Stimulated activated naive B cell treated with anti-CD40 and anti-IgM and Interleukin-4, amounts not matched to agents 10 μg/mL and 1 μg/mL and 100 μg/mL, for 72 hours (primary cell): ENCODE measurements at regions not wholly inside any gene's neighbourhood (a gene's known extent, or its start where the extent isn't known, plus 50 kb on each side); places are given as distances from the start of the nearest gene placed in this dataset.
"Not testable (repeated sequence)": the region's sequence is repeated elsewhere in the genome, so short reads cannot be mapped to it uniquely, and the experiment has no call there.

ENCODE experiments used
- ATAC-seq, 2 donors: fragments of 150-1000 bp; cut with Tn5 transposase; replicated peaks; 2 replicates each; pipeline ENCODE4 v1.10.0; 2021; ENCODE audit warnings: moderate library complexity in 1 of 2
- DNase-seq: peaks from one replicate; pipeline ENCODE4 v3.0.0; 2021
- H3K27ac Mint-ChIP-seq: one replicate; pipeline ENCODE4 v1.8.0; 2022; ENCODE audit warnings: mild to moderate bottlenecking, mixed read lengths
- H3K27me3 Mint-ChIP-seq, 2 donors: one replicate each; pipeline ENCODE4 v1.8.0; 2022; ENCODE audit warnings: mixed read lengths in 2 of 2
- H3K36me3 Mint-ChIP-seq, 2 donors: one replicate each; pipeline ENCODE4 v1.8.0; 2022; ENCODE audit warnings: mixed read lengths in 2 of 2, mild to moderate bottlenecking in 1 of 2
- H3K4me1 Mint-ChIP-seq, 2 donors: one replicate each; pipeline ENCODE4 v1.8.0; 2022; ENCODE audit warnings: mixed read lengths in 2 of 2, mild to moderate bottlenecking in 1 of 2
- H3K4me3 Mint-ChIP-seq, 2 donors: one replicate each; pipeline ENCODE4 v1.8.0; 2022; ENCODE audit warnings: mild to moderate bottlenecking in 2 of 2, mixed read lengths in 2 of 2, moderate library complexity in 1 of 2
- H3K9me3 Mint-ChIP-seq, 2 donors: one replicate each; pipeline ENCODE4 v1.8.0; 2022; ENCODE audit warnings: mixed read lengths in 2 of 2, mild to moderate bottlenecking in 1 of 2

DNA sequence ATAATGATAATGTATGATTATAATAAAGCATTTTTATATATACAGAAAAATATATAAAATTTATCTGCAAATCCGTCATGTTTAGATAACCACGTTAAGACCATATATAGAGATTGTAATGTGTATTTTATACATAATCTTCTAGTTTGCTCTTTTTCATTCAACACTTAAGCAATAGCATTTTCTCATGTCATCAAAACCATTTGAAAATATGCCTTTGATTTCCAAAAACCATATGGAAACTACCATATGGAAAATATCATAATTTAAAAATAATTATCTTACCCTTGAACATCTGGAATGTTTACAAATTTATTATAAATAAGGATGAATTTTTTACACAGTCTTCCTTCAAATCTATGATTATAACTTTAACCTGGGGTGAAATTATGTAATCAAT, 250.4 kb upstream of the NPSR1 start:
- H3K4me3 Mint-ChIP-seq = no peak overlapping the region
- ATAC-seq (no peak), DNase-seq (no peak)
- H3K27ac Mint-ChIP-seq = no peak overlapping the region
- no peaks in the 10 kb centered on the region for H3K36me3 Mint-ChIP-seq
- H3K27me3 Mint-ChIP-seq = no peaks in the 10 kb centered on the region
- H3K9me3 Mint-ChIP-seq = peaks cover 0 to 4% of the 10 kb centered on the region in 2 donors
- no peaks in the 10 kb centered on the region for H3K4me1 Mint-ChIP-seq

DNA sequence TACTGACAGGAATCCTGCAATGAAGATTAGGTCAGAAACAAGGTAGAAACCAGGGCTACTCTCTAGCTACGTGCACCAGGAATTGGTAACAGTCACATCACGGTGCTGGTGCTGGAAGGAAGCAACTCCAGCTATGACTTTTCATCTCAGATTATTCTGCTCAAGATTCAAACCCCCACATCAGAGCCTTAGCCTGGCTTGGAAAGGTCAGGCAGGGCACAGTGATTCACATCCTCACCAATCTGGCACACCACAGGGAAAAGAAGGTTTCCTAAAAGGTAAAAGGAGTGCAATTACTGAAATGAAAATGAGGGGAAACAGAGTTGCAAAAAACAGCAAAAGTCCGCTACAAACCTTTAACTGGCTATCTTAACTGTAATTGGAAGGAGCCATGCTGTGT, 240.2 kb upstream of the NPSR1 start:
- H3K27me3 Mint-ChIP-seq = no peaks in the 10 kb centered on the region
- H3K36me3 Mint-ChIP-seq = no peaks in the 10 kb centered on the region
- ATAC-seq (no peak), DNase-seq (no peak)
- H3K27ac Mint-ChIP-seq = no peak overlapping the region
- peaks cover 0 to 5% of the 10 kb centered on the region in 2 donors for H3K9me3 Mint-ChIP-seq
- H3K4me1 Mint-ChIP-seq = no peaks in the 10 kb centered on the region
- H3K4me3 Mint-ChIP-seq = no peak overlapping the region

DNA sequence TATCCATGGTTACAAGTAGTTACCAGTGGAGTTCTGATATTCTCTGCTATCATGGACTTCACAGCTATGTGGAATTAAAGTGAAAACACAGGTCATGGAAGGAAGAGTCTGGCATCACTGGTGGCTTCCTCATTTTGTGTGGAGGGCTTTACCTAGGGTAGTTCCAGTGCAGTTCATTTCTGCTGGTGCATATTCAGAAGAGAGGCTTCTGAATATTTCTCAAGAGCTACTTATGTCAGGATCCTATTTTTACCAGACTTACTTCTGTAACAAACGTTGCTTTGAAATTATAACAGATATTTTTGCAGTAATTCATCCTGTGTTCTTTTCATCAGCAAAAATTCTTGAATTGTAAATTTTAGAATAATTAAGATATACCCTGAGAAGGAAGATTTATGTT, 236.5 kb upstream of the NPSR1 start:
- DNase-seq = no peak
- H3K27ac Mint-ChIP-seq = no peak overlapping the region
- no peak overlapping the region for H3K4me3 Mint-ChIP-seq
- H3K27me3 Mint-ChIP-seq = no peaks in the 10 kb centered on the region
- H3K36me3 Mint-ChIP-seq = no peaks in the 10 kb centered on the region
- no peak for ATAC-seq
- H3K4me1 Mint-ChIP-seq = no peaks in the 10 kb centered on the region
- H3K9me3 Mint-ChIP-seq = peaks cover 0 to 6% of the 10 kb centered on the region in 2 donors

DNA sequence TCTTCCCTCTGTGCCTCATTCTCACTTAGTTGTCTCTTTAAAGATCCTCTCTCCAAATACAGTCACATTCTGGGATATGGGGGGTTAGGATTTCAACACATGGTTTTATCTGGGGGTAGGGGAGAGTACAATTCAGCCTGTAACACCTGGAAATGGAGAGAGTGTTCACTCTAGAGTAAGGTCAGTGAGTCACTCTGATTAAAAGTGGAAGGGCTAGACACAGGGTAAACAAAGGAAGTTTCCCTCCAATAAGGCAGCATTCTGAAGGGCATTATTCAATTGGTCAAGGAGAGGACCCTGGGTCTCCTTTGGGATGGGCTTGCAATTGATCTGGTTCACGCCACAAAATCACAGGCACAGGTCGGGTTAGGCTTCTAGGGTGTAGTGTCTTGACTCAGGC, 232.8 kb upstream of the NPSR1 start:
- Mint-ChIP-seq H3K9me3 (peaks cover 0 to 3% of the 10 kb centered on the region in 2 donors), H3K27me3 (no peaks in the 10 kb centered on the region), H3K36me3 (no peaks in the 10 kb centered on the region), H3K4me1 (no peaks in the 10 kb centered on the region), H3K27ac (no peak overlapping the region), H3K4me3 (no peak overlapping the region)
- no peak for ATAC-seq
- DNase-seq = no peak

DNA sequence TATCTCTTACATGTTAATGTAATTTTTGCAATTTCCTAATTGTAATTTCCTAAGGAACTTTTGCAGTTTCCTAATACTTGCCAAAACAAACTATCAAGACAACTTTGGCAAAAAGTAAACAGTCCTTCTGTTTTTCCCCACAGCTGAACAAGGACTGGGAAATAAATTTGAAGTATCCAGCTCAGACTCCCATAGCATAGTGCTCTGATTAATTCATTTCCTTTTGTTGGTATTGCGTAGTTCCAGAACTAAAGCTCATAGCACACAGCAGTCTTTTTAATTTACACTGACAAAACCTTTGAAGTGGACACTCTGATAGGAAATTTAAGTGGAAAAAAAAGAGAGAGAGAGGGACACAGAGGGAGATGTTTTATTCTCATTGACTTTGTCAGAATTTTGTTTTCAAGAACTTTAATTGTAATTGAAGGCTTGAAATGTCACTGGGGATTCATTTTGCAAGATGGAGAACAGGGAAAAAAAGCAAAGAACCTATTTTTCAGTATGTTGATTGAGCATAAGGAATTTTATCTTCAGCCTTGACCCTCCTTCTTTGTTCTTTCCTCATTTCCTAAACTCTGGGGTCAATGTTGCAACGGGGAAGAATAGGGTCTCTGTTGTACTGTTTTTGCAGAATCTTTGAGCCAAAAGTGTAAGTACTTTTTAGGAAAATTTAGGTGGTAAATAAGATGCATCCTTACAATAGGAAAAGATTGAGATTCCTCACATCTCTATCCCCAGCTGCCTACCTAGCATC, 232.2 kb upstream of the NPSR1 start:
- H3K27me3 Mint-ChIP-seq = no peaks in the 10 kb centered on the region
- H3K27ac Mint-ChIP-seq = no peak overlapping the region
- no peak overlapping the region for H3K4me3 Mint-ChIP-seq
- ATAC-seq = no peak
- H3K36me3 Mint-ChIP-seq = peaks cover 0 to 1% of the 10 kb centered on the region in 2 donors
- H3K9me3 Mint-ChIP-seq = peaks cover 5 to 6% of the 10 kb centered on the region in 2 donors
- H3K4me1 Mint-ChIP-seq = no peaks in the 10 kb centered on the region
- no peak for DNase-seq

DNA sequence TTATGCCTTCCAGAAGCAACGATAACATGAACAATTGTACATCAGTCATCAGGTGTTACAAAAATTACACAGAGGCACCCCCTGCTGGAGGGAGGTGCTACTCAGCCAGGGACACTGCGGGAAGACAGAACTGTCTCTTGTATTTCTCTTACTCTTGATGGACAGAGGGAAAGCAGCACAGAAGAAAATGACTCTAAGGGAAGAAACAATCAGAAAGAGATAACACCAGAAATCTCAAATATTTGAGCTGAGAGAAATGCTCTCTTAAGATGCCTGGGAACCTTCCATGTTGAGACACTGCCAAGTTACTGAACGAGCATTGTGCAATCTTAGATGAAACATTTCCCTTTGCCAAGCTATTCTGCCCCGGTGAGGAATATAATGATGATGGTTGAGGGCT, 227.6 kb upstream of the NPSR1 start:
- Mint-ChIP-seq H3K27ac (no peak overlapping the region), H3K27me3 (no peaks in the 10 kb centered on the region), H3K9me3 (peaks cover 9 to 10% of the 10 kb centered on the region in 2 donors), H3K4me1 (no peaks in the 10 kb centered on the region), H3K36me3 (peaks cover 0 to 1% of the 10 kb centered on the region in 2 donors), H3K4me3 (no peak overlapping the region)
- no peak for ATAC-seq
- DNase-seq = no peak

DNA sequence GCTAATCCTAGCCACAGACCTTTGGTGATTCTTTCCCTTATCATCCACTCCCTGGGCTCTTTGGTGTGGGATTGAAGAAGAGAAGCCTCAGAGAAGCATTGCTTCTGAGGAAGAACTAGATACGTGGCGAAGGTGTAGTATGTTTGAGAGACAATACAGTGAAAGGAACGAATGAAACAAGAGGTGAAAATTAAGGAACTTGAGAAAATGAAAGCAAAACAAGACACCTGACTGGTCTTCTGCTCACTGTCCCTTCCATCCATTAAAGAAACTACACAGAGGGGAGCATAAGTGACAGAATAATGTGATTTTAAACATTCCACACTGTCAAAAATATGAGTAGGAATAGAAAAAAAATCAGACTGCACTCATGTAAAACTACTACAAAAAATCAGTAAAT, 219.6 kb upstream of the NPSR1 start:
- no peak for DNase-seq

DNA sequence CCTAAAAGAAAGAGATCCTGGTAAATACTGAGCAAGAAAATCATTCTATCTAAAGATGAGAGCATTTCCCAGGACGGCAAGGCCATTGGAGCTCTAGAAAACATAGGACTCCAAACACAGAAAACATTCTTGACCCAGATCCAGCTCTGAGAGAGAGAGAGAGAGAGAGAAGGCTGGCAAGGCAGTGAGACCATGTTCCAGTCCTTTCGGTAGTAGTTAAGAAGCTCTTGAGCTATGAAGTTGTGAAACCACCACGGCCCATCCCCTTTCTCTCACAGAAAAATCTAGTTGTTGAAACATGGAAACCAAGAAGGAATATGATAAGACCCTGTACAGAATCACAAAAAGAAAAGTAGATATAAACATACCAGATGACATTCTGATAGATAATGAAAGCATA, 212.4 kb upstream of the NPSR1 start:
- no peak for DNase-seq
- no peak overlapping the region for H3K4me3 Mint-ChIP-seq
- ATAC-seq = no peak
- H3K27me3 Mint-ChIP-seq = no peaks in the 10 kb centered on the region
- peaks cover 3 to 5% of the 10 kb centered on the region in 2 donors for H3K9me3 Mint-ChIP-seq
- H3K36me3 Mint-ChIP-seq = no peaks in the 10 kb centered on the region
- no peak overlapping the region for H3K27ac Mint-ChIP-seq
- no peaks in the 10 kb centered on the region for H3K4me1 Mint-ChIP-seq

More for the DNA sequence above, 219.6 kb upstream of the NPSR1 start:
- Mint-ChIP-seq H3K27ac (no peak overlapping the region), H3K36me3 (no peaks in the 10 kb centered on the region), H3K4me3 (no peak overlapping the region), H3K9me3 (peaks cover 4 to 6% of the 10 kb centered on the region in 2 donors), H3K4me1 (no peaks in the 10 kb centered on the region), H3K27me3 (no peaks in the 10 kb centered on the region)
- no peak for ATAC-seq

DNA sequence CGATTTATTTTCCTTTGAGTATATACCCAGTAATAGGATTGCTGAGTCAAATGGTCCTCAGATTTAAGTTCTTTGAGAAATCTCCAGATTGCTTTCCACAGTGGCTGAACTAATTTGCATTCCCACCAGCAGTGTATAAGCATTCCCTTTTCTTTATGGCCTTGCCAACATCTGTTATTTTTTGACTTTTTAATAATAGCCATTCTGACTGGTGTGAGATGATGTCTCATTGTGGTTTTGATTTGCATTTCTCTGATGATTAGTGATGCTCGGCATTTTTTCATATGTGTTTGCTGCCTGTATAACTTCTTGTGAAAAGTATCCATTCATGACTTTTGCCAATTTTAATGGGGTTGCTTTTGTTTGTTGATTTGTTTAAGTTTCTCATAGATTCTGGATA, 209.5 kb upstream of the NPSR1 start:
- not testable (repeated sequence) for H3K4me3 Mint-ChIP-seq, H3K4me1 Mint-ChIP-seq, H3K36me3 Mint-ChIP-seq, H3K9me3 Mint-ChIP-seq, H3K27me3 Mint-ChIP-seq, DNase-seq, H3K27ac Mint-ChIP-seq, ATAC-seq

DNA sequence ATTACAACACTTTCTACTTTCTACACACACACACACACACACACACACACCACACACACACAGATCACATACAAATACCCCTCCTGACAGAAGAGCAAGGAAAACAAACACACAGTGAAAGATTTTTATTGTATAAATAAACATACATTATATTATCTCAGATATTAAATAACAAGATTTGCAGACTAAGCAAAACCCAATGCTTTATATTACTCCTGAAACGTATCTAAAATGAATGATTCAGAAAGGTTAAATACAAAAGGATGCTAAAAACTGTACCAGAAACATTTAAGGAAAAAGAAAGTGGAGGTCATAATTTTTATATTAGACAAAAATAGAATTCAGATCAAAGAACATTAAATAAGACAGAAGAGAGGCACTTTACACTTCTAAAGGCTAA, 208.3 kb upstream of the NPSR1 start:
- no peak overlapping the region for H3K27ac Mint-ChIP-seq

DNA sequence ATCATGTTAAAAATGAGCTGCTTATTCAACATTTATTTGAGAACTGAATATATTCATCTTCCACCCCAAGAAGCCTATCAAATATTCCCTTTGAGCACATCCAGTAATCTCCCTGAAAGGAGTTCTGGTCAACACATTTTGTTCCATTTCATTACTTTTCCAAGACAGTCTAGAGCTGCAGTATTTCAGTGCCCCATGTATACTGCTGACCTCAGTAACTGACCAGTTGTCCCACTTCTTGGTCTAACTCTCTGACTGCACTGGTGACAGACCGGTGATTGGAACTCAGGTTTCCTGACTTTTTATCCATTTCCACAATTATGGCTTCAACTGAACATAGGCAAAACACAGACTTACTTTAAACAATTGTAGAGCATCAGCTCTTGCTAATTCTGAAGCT, 206.8 kb upstream of the NPSR1 start:
- Mint-ChIP-seq H3K4me1 (no peaks in the 10 kb centered on the region), H3K4me3 (no peak overlapping the region), H3K27ac (no peak overlapping the region), H3K27me3 (no peaks in the 10 kb centered on the region), H3K9me3 (peaks cover 0 to 3% of the 10 kb centered on the region in 2 donors), H3K36me3 (no peaks in the 10 kb centered on the region)
- ATAC-seq (no peak), DNase-seq (no peak)

More for the DNA sequence above, 208.3 kb upstream of the NPSR1 start:
- no peak for ATAC-seq
- Mint-ChIP-seq H3K36me3 (no peaks in the 10 kb centered on the region), H3K27me3 (no peaks in the 10 kb centered on the region), H3K9me3 (peaks cover 2 to 3% of the 10 kb centered on the region in 2 donors), H3K4me3 (no peak overlapping the region), H3K4me1 (no peaks in the 10 kb centered on the region)
- DNase-seq = no peak

DNA sequence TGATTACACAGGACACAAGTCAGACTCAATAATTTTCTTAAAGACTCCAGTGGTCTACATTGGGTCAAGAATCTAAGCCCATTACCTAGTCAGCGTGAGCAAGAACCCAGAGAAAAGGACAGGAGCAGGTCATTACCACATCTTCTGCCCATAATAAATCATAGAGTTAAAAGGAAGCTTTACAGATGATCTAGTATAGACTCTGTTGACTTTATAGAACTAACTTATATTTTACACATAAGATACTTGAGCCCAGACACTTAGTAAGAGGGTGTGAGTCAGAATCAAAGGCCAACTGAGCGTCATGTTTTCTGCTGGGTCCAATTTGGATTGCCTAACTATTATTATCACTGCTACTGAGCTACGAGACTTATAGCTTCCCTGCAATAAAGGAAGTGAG, 206.1 kb upstream of the NPSR1 start:
- ATAC-seq = no peak
- Mint-ChIP-seq H3K9me3 (peaks cover 0 to 4% of the 10 kb centered on the region in 2 donors), H3K4me3 (no peak overlapping the region)

DNA sequence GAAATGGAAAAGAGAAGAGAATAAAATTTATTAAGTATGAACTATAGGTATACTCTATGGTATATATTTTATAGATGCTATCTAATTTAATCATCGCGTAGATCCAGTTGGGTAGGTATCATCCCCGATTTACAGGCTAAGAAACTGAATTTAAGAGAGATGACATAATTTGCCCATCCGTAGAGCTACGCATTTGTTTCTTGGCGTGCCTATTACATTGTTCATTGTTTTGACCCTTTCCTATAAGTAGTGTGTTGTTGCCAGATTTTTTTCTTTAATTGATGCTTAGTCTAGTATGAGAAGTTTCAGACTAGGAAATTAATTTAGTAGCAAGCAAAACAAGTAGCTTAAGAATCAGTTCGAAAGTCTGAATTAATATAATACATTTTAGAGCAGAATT, 205.7 kb upstream of the NPSR1 start:
- no peaks in the 10 kb centered on the region for H3K36me3 Mint-ChIP-seq
- no peak overlapping the region for H3K4me3 Mint-ChIP-seq
- no peak overlapping the region for H3K27ac Mint-ChIP-seq
- H3K9me3 Mint-ChIP-seq = peaks cover 0 to 4% of the 10 kb centered on the region in 2 donors
- ATAC-seq = no peak
- DNase-seq = no peak
- H3K4me1 Mint-ChIP-seq = no peaks in the 10 kb centered on the region
- H3K27me3 Mint-ChIP-seq = no peaks in the 10 kb centered on the region

More for the DNA sequence above, 206.1 kb upstream of the NPSR1 start:
- no peaks in the 10 kb centered on the region for H3K4me1 Mint-ChIP-seq
- H3K27ac Mint-ChIP-seq = no peak overlapping the region
- H3K27me3 Mint-ChIP-seq = no peaks in the 10 kb centered on the region
- no peaks in the 10 kb centered on the region for H3K36me3 Mint-ChIP-seq
- no peak for DNase-seq

DNA sequence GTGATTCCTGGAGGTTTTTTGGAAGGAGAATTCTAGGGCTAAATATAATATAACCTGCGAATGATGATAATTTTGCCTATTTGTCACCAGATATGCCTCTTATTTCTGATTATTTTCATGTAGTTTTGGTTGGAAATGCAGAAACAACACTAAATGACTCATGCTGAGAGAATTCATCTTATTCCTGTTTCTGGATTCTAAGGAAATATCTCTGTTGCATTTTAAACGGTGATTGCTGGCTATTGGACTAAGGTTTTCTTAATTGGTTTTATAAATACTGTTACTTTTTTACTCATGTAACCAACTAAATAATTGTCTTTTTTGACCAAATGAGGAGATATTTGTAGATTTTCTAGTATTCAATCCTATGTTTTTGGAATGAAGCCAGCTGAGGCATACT, 204.9 kb upstream of the NPSR1 start:
- H3K4me3 Mint-ChIP-seq = no peak overlapping the region
- H3K36me3 Mint-ChIP-seq = no peaks in the 10 kb centered on the region
- ATAC-seq (no peak), DNase-seq (no peak)
- no peaks in the 10 kb centered on the region for H3K4me1 Mint-ChIP-seq
- H3K27me3 Mint-ChIP-seq = no peaks in the 10 kb centered on the region
- peaks cover 0 to 4% of the 10 kb centered on the region in 2 donors for H3K9me3 Mint-ChIP-seq
- H3K27ac Mint-ChIP-seq = no peak overlapping the region

DNA sequence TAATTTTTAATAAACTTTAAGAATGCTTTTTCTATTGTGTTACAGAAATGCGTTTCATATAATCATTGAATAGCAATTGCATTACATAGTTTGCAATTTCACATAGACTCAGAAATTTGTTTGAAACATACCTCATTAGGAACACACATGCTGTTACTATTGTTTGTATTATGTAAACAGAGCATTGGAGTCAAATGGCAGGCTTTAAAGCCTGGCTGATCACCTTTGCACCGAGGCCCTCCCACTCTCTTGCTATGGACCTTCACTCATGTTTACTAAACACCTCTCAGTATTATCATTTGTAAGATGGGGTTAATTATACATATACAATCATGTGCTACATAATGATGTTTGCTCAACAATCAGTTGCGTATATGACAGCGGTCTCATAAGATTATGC, 203.6 kb upstream of the NPSR1 start:
- Mint-ChIP-seq H3K4me1 (no peaks in the 10 kb centered on the region), H3K27ac (no peak overlapping the region), H3K4me3 (no peak overlapping the region), H3K9me3 (peaks cover 0 to 4% of the 10 kb centered on the region in 2 donors), H3K36me3 (no peaks in the 10 kb centered on the region), H3K27me3 (no peaks in the 10 kb centered on the region)
- ATAC-seq (no peak), DNase-seq (no peak)
